ENCODE measurements at regions not wholly inside any gene's neighbourhood (a gene's known extent, or its start where the extent isn't known, plus 50 kb on each side); places are given as distances from the start of the nearest gene placed in this dataset.

GRCh38 chr13:88086577-88086976, 415.4 kb downstream of the SLITRK5 start:
- DNase-seq (ENCODE audit: low spot score) = no peak

GRCh38 chr13:88097541-88097940, 426.4 kb downstream of the SLITRK5 start:
- no peak for DNase-seq (ENCODE audit: low spot score)

GRCh38 chr13:88103824-88104223, 432.7 kb downstream of the SLITRK5 start:
- DNase-seq (ENCODE audit: low spot score) = no peak

GRCh38 chr13:88104576-88104975, 433.4 kb downstream of the SLITRK5 start:
- no peak for DNase-seq (ENCODE audit: low spot score)

GRCh38 chr13:88107570-88107969, 436.4 kb downstream of the SLITRK5 start:
- DNase-seq (ENCODE audit: low spot score) = no peak

- no peak for DNase-seq (ENCODE audit: low spot score)
Measured at GRCh38 chr13:88112526-88112925, 441.4 kb downstream of the SLITRK5 start.

- no peak for DNase-seq (ENCODE audit: low spot score)
Measured at GRCh38 chr13:88115976-88116375, 444.8 kb downstream of the SLITRK5 start.

GRCh38 chr13:88118952-88119351, 447.8 kb downstream of the SLITRK5 start:
- no peak for DNase-seq (ENCODE audit: low spot score)

GRCh38 chr13:88124142-88124541, 453.0 kb downstream of the SLITRK5 start:
- peak; percentile 12 for DNase-seq (ENCODE audit: low spot score)

GRCh38 chr13:88125055-88125454, 453.9 kb downstream of the SLITRK5 start:
- DNase-seq (ENCODE audit: low spot score) = no peak

- no peak for DNase-seq (ENCODE audit: low spot score)
Measured at GRCh38 chr13:88136098-88136790, 465.1 kb downstream of the SLITRK5 start.

- DNase-seq (ENCODE audit: low spot score) = no peak
Measured at GRCh38 chr13:88142653-88143052, 471.5 kb downstream of the SLITRK5 start.

- DNase-seq (ENCODE audit: low spot score) = no peak
Measured at GRCh38 chr13:88144580-88144979, 473.4 kb downstream of the SLITRK5 start.

- DNase-seq (ENCODE audit: low spot score) = no peak
Measured at GRCh38 chr13:88153353-88153752, 482.2 kb downstream of the SLITRK5 start.

GRCh38 chr13:88154001-88154400, 482.8 kb downstream of the SLITRK5 start:
- no peak for DNase-seq (ENCODE audit: low spot score)

GRCh38 chr13:88162076-88162702, 491.0 kb downstream of the SLITRK5 start:
- DNase-seq (ENCODE audit: low spot score) = no peak

- no peak for DNase-seq (ENCODE audit: low spot score)
Measured at GRCh38 chr13:88176231-88176630, 505.1 kb downstream of the SLITRK5 start.

GRCh38 chr13:88183440-88183839, 512.3 kb downstream of the SLITRK5 start:
- DNase-seq (ENCODE audit: low spot score) = no peak

- DNase-seq (ENCODE audit: low spot score) = no peak
Measured at GRCh38 chr13:88188986-88189385, 517.8 kb downstream of the SLITRK5 start.

GRCh38 chr13:88189728-88190127, 518.6 kb downstream of the SLITRK5 start:
- no peak for DNase-seq (ENCODE audit: low spot score)

GRCh38 chr13:88196106-88196505, 524.9 kb downstream of the SLITRK5 start:
- no peak for DNase-seq (ENCODE audit: low spot score)

GRCh38 chr13:88217372-88217771, 546.2 kb downstream of the SLITRK5 start:
- no peak for DNase-seq (ENCODE audit: low spot score)

GRCh38 chr13:88217883-88218282, 546.7 kb downstream of the SLITRK5 start:
- DNase-seq (ENCODE audit: low spot score) = no peak

GRCh38 chr13:88223958-88224357, 552.8 kb downstream of the SLITRK5 start:
- no peak for DNase-seq (ENCODE audit: low spot score)
